OCI-LY7 (cell line): ENCODE measurements at regions not wholly inside any gene's neighbourhood (a gene's known extent, or its start where the extent isn't known, plus 50 kb on each side); places are given as distances from the start of the nearest gene placed in this dataset.

Source experiments
- CTCF ChIP-seq: fragments of 200-600 bp; sonication (generic); conservative IDR thresholded peaks from 2 replicates; pipeline ENCODE4 v1.5.1; 2014; ENCODE audit warnings: mild to moderate bottlenecking, antibody characterized with exemption, low read length, moderate library complexity, mixed read lengths
- EZH2phosphoT487 ChIP-seq: fragments of 200-600 bp; sonication (generic); IDR thresholded peaks from 2 replicates; pipeline ENCODE4 v1.6.1; 2018; ENCODE audit warnings: low read depth, borderline replicate concordance, mild to moderate bottlenecking, mixed run types, antibody characterized with exemption, low read length, moderate library complexity, mixed read lengths

- TF ChIP-seq CTCF (no peak), EZH2phosphoT487 (no peak)
These were observed 249.7 kb upstream of the GYPC start for GRCh38 chr2:126406267-126406666.
